Neutrophil (primary cell): ENCODE measurements at regions not wholly inside any gene's neighbourhood (a gene's known extent, or its start where the extent isn't known, plus 50 kb on each side); places are given as distances from the start of the nearest gene placed in this dataset.

ENCODE experiments used
- H3K27ac ChIP-seq: fragments of 200-600 bp; sonication (generic); 2 replicates; pipeline ENCODE4 v1.5.1; 2016; ENCODE audit warnings: mild to moderate bottlenecking, moderate library complexity
- H3K27me3 ChIP-seq: fragments of 200-600 bp; sonication (generic); 2 replicates; pipeline ENCODE4 v1.6.0; 2016; ENCODE audit warnings: mild to moderate bottlenecking
- H3K36me3 ChIP-seq: fragments of 200-600 bp; sonication (generic); 2 replicates; pipeline ENCODE4 v1.5.1; 2017
- H3K4me1 ChIP-seq, 2 experiments: fragments of 200-600 bp in 1 of 2; sonication (generic) in 1 of 2; 1 replicate in 1 of 2; 2 replicates in 1 of 2; pipeline versions ENCODE4 v1.5.1 to v1.6.1; 2013 to 2016; ENCODE audit warnings: low read depth in 1 of 2, low read length in 1 of 2, mild to moderate bottlenecking in 1 of 2, moderate library complexity in 1 of 2; ENCODE audit not compliant: control insufficient read depth in 1 of 2, insufficient read depth in 1 of 2
- H3K4me3 ChIP-seq, 2 experiments: fragments of 200-600 bp in 1 of 2; sonication (generic) in 1 of 2; 1 replicate in 1 of 2; 2 replicates in 1 of 2; pipeline ENCODE4 v1.5.1; 2013 to 2016; ENCODE audit warnings: low read depth in 1 of 2, low read length in 1 of 2, mild to moderate bottlenecking in 1 of 2, moderate library complexity in 1 of 2
- H3K9me3 ChIP-seq: fragments of 200-600 bp; sonication (generic); 2 replicates; pipeline ENCODE4 v1.5.1; 2016
- CTCF ChIP-seq: fragments of 200-600 bp; sonication (generic); IDR thresholded peaks from 2 replicates; pipeline ENCODE4 v1.5.1; 2016; ENCODE audit warnings: antibody characterized with exemption

GRCh38 chr18:39550701-39551100 lies 1985.1 kb upstream of the CELF4 start:
- Histone ChIP-seq H3K36me3 (no peaks in the 10 kb centered on the region), H3K4me3 (no peak overlapping the region), H3K27me3 (no peaks in the 10 kb centered on the region), H3K27ac (no peak overlapping the region), H3K4me1 (no peaks in the 10 kb centered on the region), H3K9me3 (no peaks in the 10 kb centered on the region)
- TF ChIP-seq CTCF = no peak

- H3K9me3 ChIP-seq = no peaks in the 10 kb centered on the region
- no peak for TF ChIP-seq CTCF
- no peaks in the 10 kb centered on the region for H3K4me1 ChIP-seq
- H3K36me3 ChIP-seq = no peaks in the 10 kb centered on the region
- H3K27ac ChIP-seq = no peak overlapping the region
- no peaks in the 10 kb centered on the region for H3K27me3 ChIP-seq
- no peak overlapping the region for H3K4me3 ChIP-seq
These were observed 1983.5 kb upstream of the CELF4 start for GRCh38 chr18:39549144-39549543.

- Histone ChIP-seq H3K4me1 (no peaks in the 10 kb centered on the region), H3K36me3 (no peaks in the 10 kb centered on the region), H3K27ac (no peak overlapping the region), H3K4me3 (no peak overlapping the region), H3K9me3 (no peaks in the 10 kb centered on the region), H3K27me3 (no peaks in the 10 kb centered on the region)
- no peak for TF ChIP-seq CTCF
These were observed 1966.1 kb upstream of the CELF4 start for GRCh38 chr18:39531659-39532058.

- Histone ChIP-seq H3K27ac (no peak overlapping the region), H3K27me3 (no peaks in the 10 kb centered on the region), H3K4me3 (no peak overlapping the region), H3K36me3 (no peaks in the 10 kb centered on the region), H3K9me3 (no peaks in the 10 kb centered on the region), H3K4me1 (no peaks in the 10 kb centered on the region)
- no peak for TF ChIP-seq CTCF
These were observed 1963.8 kb upstream of the CELF4 start for GRCh38 chr18:39529358-39529757.

- Histone ChIP-seq H3K4me3 (no peak overlapping the region), H3K27ac (no peak overlapping the region)
- no peak for TF ChIP-seq CTCF
These were observed 1961.9 kb upstream of the CELF4 start for GRCh38 chr18:39527465-39527864.

GRCh38 chr18:39524370-39524769 lies 1958.8 kb upstream of the CELF4 start:
- no peak for TF ChIP-seq CTCF
- Histone ChIP-seq H3K4me3 (no peak overlapping the region), H3K9me3 (no peaks in the 10 kb centered on the region)

More at GRCh38 chr18:39527465-39527864, 1961.9 kb upstream of the CELF4 start:
- no peaks in the 10 kb centered on the region for H3K27me3 ChIP-seq
- H3K4me1 ChIP-seq = no peaks in the 10 kb centered on the region
- no peaks in the 10 kb centered on the region for H3K9me3 ChIP-seq
- no peaks in the 10 kb centered on the region for H3K36me3 ChIP-seq

More at GRCh38 chr18:39524370-39524769, 1958.8 kb upstream of the CELF4 start:
- no peaks in the 10 kb centered on the region for H3K36me3 ChIP-seq
- H3K4me1 ChIP-seq = no peaks in the 10 kb centered on the region
- H3K27ac ChIP-seq = no peak overlapping the region
- no peaks in the 10 kb centered on the region for H3K27me3 ChIP-seq
